ENCODE measurements at regions not wholly inside any gene's neighbourhood (a gene's known extent, or its start where the extent isn't known, plus 50 kb on each side); places are given as distances from the start of the nearest gene placed in this dataset.

DNA sequence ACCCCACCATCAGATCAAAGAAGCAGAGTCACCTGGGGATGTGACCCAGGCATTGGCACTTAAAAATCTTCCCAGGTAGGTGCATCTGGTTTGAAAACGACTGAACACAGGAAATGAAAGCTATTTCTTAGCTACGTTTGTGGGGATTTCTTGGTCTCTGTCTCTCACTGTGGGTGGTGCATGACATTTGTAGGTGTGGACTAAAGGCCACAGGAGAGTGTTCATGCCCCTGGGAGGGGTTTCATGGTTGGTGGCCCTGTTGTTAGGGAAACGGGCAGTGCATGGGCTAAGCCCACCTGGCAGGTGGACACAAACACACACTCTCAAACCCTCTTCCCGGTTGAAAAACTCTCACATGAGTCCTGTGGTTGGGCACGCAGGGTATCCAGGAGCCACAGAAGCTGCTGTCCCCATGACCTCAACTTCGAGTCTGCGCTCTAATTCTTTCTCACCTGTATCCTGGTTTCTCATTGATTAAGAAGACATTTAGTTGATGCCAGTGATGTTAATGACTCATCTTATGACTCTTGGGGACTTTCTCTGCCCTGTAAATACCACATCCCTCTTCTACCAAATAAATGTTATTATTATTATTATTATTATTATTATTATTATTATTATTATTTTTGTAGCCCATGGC, 119.4 kb downstream of the MRPS6 start:
- no peak for DNase-seq
- Histone ChIP-seq H3K27ac (no peak overlapping the region), H3K4me3 (no peak overlapping the region), H3K9me3 (no peaks in the 10 kb centered on the region), H3K27me3 (no peaks in the 10 kb centered on the region), H3K36me3 (no peaks in the 10 kb centered on the region), H3K4me1 (no peaks in the 10 kb centered on the region)
- intact Hi-C loops (cut with DNase I; ENCODE audit: low total_unique reads) (no loop called here), in situ Hi-C loops (cut with MboI; ENCODE audit: low pct_ligation_motif_present in 1 of 4, low pct_unique_long_range_greater_than_20kb in 1 of 4, low sequenced_read_pairs in 3 of 4) (no loop called here)
- 82 to 85% methylated on average over 3 to 7 of the region's 7 CpGs for WGBS, 2 donors (ENCODE audit: low coverage in 1 of 2)
- TF ChIP-seq, protein P1, sequence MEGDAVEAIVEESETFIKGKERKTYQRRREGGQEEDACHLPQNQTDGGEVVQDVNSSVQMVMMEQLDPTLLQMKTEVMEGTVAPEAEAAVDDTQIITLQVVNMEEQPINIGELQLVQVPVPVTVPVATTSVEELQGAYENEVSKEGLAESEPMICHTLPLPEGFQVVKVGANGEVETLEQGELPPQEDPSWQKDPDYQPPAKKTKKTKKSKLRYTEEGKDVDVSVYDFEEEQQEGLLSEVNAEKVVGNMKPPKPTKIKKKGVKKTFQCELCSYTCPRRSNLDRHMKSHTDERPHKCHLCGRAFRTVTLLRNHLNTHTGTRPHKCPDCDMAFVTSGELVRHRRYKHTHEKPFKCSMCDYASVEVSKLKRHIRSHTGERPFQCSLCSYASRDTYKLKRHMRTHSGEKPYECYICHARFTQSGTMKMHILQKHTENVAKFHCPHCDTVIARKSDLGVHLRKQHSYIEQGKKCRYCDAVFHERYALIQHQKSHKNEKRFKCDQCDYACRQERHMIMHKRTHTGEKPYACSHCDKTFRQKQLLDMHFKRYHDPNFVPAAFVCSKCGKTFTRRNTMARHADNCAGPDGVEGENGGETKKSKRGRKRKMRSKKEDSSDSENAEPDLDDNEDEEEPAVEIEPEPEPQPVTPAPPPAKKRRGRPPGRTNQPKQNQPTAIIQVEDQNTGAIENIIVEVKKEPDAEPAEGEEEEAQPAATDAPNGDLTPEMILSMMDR (IDR thresholded peaks at IDR 0.05), result no peak
- TF ChIP-seq EP300 (IDR thresholded peaks at IDR 0.05; ENCODE audit: low read depth) (no peak), POLR2AphosphoS5 (IDR thresholded peaks at IDR 0.05) (no peak), POLR2A (IDR thresholded peaks at IDR 0.05) (no peak)

DNA sequence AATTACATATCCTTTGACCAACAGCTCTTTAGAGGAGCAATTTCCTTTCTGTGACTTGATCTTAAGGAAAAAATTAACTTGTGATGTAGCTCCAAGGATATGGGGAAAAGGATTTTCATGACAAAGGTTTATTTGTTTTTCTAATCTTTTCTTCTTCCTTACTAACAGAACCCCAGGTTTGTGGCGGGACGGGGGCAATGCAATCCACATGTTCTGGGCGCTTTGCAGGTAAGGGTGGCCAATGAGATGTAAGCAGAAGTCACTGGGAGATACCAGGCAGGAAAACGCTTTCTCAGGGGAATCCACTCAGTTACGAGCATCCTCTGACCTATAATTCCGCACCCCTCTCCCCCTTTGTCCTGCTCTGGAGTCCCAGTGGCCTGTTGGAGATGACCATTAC, 122.0 kb downstream of the MRPS6 start:
- in situ Hi-C loops (cut with MboI; ENCODE audit: low pct_ligation_motif_present in 1 of 4, low pct_unique_long_range_greater_than_20kb in 1 of 4, low sequenced_read_pairs in 3 of 4), result no loop called here
- H3K9me3 ChIP-seq, result no peaks in the 10 kb centered on the region
- 83 to 85% methylated on average over 3 to 6 of the region's 6 CpGs for WGBS, 2 donors (ENCODE audit: low coverage in 1 of 2)
- intact Hi-C loops (cut with DNase I; ENCODE audit: low total_unique reads), result no loop called here
- H3K27ac ChIP-seq, result no peak overlapping the region
- H3K4me3 ChIP-seq, result no peak overlapping the region
- DNase-seq, result no peak
- peaks cover 0 to 14% (median 3%) of the 10 kb centered on the region in 4 donors for H3K4me1 ChIP-seq
- no peak for TF ChIP-seq POLR2A (IDR thresholded peaks at IDR 0.05)
- no peak for TF ChIP-seq EP300 (IDR thresholded peaks at IDR 0.05; ENCODE audit: low read depth)
- TF ChIP-seq POLR2AphosphoS5 (IDR thresholded peaks at IDR 0.05), result no peak
- TF ChIP-seq, protein P1 (IDR thresholded peaks at IDR 0.05), result no peak
- H3K36me3 ChIP-seq, result no peaks in the 10 kb centered on the region
- H3K27me3 ChIP-seq, result no peaks in the 10 kb centered on the region

DNA sequence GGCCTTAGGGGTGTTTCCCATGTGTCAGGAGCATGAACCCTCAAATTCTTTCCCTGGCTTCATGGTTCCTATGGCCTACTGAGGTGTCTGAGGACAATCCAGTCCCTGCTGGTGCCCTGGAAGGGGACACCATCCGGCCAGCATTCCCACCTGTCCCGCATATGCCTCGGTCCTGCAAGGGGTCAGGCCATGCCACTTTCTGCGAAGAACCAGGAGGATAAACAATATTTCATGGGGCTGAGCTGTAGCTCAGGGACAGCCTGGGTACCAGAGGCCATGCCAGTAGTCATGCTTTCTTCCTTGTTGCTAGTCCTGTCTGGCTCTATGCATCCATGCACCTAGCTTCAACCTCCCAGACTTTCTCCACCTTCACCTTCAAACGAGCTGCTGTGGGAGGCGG, 123.6 kb downstream of the MRPS6 start:
- no peak for DNase-seq
- no peaks in the 10 kb centered on the region for H3K27me3 ChIP-seq
- in situ Hi-C loops (cut with MboI; ENCODE audit: low pct_ligation_motif_present in 1 of 4, low pct_unique_long_range_greater_than_20kb in 1 of 4, low sequenced_read_pairs in 3 of 4), result no loop called here
- H3K4me3 ChIP-seq, result no peak overlapping the region
- TF ChIP-seq POLR2AphosphoS5 (IDR thresholded peaks at IDR 0.05) (no peak), EP300 (IDR thresholded peaks at IDR 0.05; ENCODE audit: low read depth) (no peak), POLR2A (IDR thresholded peaks at IDR 0.05) (no peak)
- TF ChIP-seq, protein P1 (IDR thresholded peaks at IDR 0.05), result no peak
- no peaks in the 10 kb centered on the region for H3K36me3 ChIP-seq
- 81 to 91% methylated on average over 2 to 6 of the region's 6 CpGs for WGBS, 2 donors (ENCODE audit: low coverage in 1 of 2)
- H3K27ac ChIP-seq, result no peak overlapping the region
- no peaks in the 10 kb centered on the region for H3K9me3 ChIP-seq
- peaks cover 0 to 25% (median 8%) of the 10 kb centered on the region in 4 donors for H3K4me1 ChIP-seq
- intact Hi-C loops (cut with DNase I; ENCODE audit: low total_unique reads), result no loop called here

DNA sequence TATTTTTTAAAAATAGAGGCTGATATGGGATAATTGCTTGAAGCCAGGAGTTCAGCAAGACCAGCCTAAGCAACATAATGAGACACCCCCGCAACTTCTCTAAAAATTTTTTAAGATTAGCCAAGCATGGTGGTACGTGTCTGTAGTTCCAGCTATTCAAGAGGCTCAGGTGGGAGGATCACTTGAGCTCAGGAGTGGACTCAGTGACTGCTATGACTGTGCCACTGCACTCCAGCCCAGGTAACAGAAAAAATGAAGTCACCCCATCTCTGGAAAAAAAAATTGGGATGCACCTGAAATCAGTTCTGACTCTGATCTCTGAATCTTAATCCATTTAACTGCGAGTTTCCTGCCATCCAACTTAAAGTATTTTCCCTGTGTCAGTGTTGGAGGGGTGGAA, 124.2 kb downstream of the MRPS6 start:
- no peak for DNase-seq
- Histone ChIP-seq H3K4me3 (no peak overlapping the region), H3K36me3 (no peaks in the 10 kb centered on the region), H3K27ac (no peak overlapping the region), H3K4me1 (peaks cover under 1 to 31% (median 12%) of the 10 kb centered on the region in 4 donors), H3K9me3 (no peaks in the 10 kb centered on the region), H3K27me3 (no peaks in the 10 kb centered on the region)
- in situ Hi-C loops (cut with MboI; ENCODE audit: low pct_ligation_motif_present in 1 of 4, low pct_unique_long_range_greater_than_20kb in 1 of 4, low sequenced_read_pairs in 3 of 4) (no loop called here), intact Hi-C loops (cut with DNase I; ENCODE audit: low total_unique reads) (no loop called here)
- WGBS, 2 donors (ENCODE audit: low coverage in 1 of 2), result 94 to 95% methylated on average over 3 of the region's 3 CpGs
- no peak for TF ChIP-seq POLR2AphosphoS5 (IDR thresholded peaks at IDR 0.05)
